Hematopoietic multipotent progenitor cell treated with erythropoietin and hydrocortisone succinate and interleukin-3 and kit ligand, for 4 days (in vitro differentiated cells): ENCODE measurements at regions not wholly inside any gene's neighbourhood (a gene's known extent, or its start where the extent isn't known, plus 50 kb on each side); places are given as distances from the start of the nearest gene placed in this dataset.

Experiments
- DNase-seq: peaks from one replicate; pipeline ENCODE4 v3.0.0-alpha.2; 2015

GRCh38 chr10:47169581-47169980 is 130.4 kb upstream of the GDF10 start:
- no peak for DNase-seq

- DNase-seq, result no peak
Observed at GRCh38 chr10:47173929-47174442, 126.0 kb upstream of the GDF10 start.

- no peak for DNase-seq
Observed at GRCh38 chr10:47175181-47176123, 124.5 kb upstream of the GDF10 start.

- DNase-seq, result no peak
Observed at GRCh38 chr10:47176206-47176902, 123.6 kb upstream of the GDF10 start.

- DNase-seq, result no peak
Observed at GRCh38 chr10:47176903-47177868, 122.8 kb upstream of the GDF10 start.

GRCh38 chr10:47178537-47179290 is 121.3 kb upstream of the GDF10 start:
- no peak for DNase-seq

GRCh38 chr10:47179291-47179647 is 120.7 kb upstream of the GDF10 start:
- DNase-seq, result peak; percentile 43

- DNase-seq, result no peak
Observed at GRCh38 chr10:47181052-47181849, 118.7 kb upstream of the GDF10 start.

GRCh38 chr10:47182934-47183703 is 116.9 kb upstream of the GDF10 start:
- no peak for DNase-seq

GRCh38 chr10:47183704-47184041 is 116.3 kb upstream of the GDF10 start:
- no peak for DNase-seq

- DNase-seq, result no peak
Observed at GRCh38 chr10:47184273-47184672, 115.7 kb upstream of the GDF10 start.

GRCh38 chr10:47184724-47185330 is 115.2 kb upstream of the GDF10 start:
- DNase-seq, result no peak

- no peak for DNase-seq
Observed at GRCh38 chr10:47186941-47187340, 113.1 kb upstream of the GDF10 start.

GRCh38 chr10:47187592-47187991 is 112.4 kb upstream of the GDF10 start:
- no peak for DNase-seq

- no peak for DNase-seq
Observed at GRCh38 chr10:47188156-47188555, 111.8 kb upstream of the GDF10 start.

GRCh38 chr10:47189802-47190201 is 110.2 kb upstream of the GDF10 start:
- no peak for DNase-seq

- DNase-seq, result no peak
Observed at GRCh38 chr10:47190301-47190700, 109.7 kb upstream of the GDF10 start.

- DNase-seq, result no peak
Observed at GRCh38 chr10:47190802-47191450, 109.1 kb upstream of the GDF10 start.

- no peak for DNase-seq
Observed at GRCh38 chr10:47192273-47192672, 107.7 kb upstream of the GDF10 start.
